ENCODE measurements at regions not wholly inside any gene's neighbourhood (a gene's known extent, or its start where the extent isn't known, plus 50 kb on each side); places are given as distances from the start of the nearest gene placed in this dataset.

DNA sequence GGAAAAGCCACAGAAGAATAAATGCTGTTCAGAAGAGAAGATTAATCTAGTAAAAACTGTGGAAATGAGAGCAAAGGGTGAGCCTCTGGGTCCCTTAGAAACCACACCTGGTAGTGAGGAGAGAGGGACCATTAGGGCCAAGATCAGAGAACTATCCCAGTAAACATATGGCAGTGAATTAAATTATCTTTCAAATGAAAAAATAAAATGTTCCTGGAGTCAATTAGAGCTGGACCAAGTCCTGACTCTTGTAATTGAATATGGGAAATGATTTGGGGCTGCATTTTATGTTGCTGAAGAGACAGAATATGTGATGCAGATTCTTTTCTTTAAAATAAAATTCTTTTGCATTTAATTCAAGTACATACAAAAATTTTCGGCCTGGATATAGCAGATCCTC, 62.2 kb upstream of the PAX3 start:
- TF ChIP-seq, protein P1, sequence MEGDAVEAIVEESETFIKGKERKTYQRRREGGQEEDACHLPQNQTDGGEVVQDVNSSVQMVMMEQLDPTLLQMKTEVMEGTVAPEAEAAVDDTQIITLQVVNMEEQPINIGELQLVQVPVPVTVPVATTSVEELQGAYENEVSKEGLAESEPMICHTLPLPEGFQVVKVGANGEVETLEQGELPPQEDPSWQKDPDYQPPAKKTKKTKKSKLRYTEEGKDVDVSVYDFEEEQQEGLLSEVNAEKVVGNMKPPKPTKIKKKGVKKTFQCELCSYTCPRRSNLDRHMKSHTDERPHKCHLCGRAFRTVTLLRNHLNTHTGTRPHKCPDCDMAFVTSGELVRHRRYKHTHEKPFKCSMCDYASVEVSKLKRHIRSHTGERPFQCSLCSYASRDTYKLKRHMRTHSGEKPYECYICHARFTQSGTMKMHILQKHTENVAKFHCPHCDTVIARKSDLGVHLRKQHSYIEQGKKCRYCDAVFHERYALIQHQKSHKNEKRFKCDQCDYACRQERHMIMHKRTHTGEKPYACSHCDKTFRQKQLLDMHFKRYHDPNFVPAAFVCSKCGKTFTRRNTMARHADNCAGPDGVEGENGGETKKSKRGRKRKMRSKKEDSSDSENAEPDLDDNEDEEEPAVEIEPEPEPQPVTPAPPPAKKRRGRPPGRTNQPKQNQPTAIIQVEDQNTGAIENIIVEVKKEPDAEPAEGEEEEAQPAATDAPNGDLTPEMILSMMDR (conservative IDR thresholded peaks at IDR 0.05; ENCODE audit: low read length) = no peak
- no peak for TF ChIP-seq EZH2phosphoT487 (IDR thresholded peaks at IDR 0.05; ENCODE audit: borderline replicate concordance)

All from Loucy (cell line).